ENCODE measurements at regions not wholly inside any gene's neighbourhood (a gene's known extent, or its start where the extent isn't known, plus 50 kb on each side); places are given as distances from the start of the nearest gene placed in this dataset.
A peak's percentile ranks its signal among the peaks of the same experiment; 100 is the strongest.

DNA sequence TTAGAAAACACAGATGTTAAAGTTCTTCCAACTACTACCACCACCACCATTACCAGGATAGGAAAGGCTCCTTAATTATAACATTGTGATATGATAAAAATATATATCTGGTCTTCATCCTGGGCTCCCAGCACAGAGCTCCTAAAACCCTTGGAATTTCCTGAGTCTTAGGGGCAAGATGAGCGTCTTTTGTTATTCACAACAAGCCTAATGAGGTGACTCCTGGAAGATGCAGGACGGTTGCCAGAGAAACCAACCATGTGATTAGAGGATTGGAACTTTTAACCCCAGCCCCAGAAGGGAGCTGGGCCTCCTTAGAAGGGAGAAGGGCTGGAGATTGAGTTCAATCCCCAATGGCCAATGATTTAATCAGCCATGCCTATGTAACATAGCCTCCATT is 148.0 kb upstream of the ADRA1B start:
- no peak for DNase-seq

DNA sequence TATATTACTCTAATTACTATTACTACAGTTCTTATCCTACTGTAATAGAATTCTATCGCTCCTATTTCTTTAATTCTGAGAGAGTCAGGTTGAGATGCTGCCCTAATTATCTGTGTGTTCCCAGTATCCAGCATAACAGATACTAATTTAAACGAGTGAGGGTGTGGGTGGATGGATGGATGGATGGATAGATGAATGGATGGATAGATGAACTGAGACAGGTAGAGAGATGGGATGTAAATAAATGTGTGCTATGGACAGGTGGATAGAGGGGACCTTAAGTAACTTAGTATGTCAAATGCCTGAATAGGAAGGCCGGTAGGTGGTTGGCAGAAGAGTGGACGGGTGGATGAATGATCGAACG is 143.6 kb upstream of the ADRA1B start:
- DNase-seq, result no peak

DNA sequence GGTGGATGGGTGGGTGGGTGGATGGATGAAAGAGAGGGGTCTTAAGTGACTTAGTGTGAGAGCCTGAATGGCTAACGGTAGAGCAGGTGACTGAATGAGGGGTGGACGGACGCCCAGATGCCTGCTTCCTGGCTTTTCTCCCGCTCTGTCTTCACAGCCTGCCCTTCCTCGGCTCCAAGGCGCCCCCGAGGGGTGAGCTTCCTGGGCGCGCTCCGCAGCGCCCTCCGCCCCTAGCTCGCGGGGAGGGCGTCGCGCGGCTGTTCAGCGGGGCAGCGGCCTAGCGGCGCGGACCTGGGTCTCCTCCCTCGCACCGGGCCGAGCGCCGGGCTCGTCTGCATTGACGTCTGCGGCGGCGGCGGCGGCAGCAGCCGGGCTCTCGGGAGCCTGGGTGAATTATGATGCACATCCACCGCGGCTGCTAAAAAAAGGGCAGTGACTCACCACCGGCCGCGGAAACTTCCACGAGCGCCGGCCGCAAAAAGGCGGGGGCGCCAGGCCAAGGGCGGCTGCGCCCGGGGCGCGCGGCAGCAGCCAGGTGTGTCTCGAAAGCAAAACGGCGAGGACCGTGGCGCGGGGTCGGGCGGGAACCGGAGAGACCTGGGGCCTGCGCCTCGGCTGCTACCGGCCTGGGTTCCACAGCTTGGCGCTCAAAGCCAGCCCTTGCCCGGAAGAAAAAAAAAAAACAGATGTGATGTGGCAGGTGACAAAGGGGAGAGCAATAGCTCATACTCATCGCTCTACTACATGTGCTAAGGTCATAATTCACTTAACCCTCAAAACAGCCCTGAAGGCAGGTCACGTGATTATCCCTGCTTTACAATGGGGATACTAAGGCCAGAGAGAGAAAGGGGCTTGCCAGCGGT is 143.0 kb upstream of the ADRA1B start:
- peak; percentile 65 to 79 for DNase-seq

DNA sequence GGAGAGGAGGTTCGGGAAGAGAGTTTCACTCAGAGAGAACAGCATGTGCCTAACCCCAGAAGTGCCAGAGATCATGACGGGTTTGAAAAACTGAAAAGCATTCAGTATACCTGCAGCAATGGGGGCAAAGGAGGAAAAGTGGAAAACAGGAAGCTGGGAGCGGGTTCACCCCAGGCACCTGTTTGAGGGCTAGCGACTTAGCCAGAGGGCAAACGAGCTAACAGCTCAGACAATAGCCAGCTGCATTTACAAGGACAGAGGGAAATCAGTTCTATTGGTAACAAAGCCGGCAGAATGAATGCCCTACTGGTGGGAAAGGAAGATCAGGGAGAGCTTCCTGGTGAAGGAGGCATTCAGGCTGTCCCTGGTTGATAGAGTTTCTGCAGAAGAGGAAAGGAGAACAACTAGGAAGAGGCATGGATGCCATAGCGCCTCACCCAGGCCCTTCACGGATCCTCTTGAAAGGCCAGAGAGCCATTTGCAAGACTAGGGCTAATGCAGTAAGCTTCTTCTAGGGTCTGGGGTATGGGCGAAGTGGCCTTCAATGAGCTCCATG is 141.7 kb upstream of the ADRA1B start:
- DNase-seq, result no peak

DNA sequence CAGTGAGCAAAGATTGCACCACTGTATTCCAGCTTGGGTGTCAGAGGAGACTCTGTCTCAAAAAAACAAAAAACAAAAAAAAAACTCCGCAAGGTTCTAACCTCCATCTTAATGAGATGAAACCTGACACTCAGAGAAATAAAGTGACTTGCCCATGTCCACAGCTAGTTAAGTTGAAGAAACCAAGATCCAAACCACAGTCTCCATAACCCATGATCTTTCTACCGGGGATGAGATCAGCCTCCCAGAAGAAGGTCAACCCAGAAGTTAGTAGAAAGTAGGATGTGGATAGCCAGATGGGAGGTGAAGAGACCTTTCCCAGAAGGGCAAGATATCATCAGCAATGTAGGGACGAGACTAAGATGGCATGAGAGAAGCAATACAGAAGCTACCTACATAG is 140.4 kb upstream of the ADRA1B start:
- DNase-seq, result no peak

DNA sequence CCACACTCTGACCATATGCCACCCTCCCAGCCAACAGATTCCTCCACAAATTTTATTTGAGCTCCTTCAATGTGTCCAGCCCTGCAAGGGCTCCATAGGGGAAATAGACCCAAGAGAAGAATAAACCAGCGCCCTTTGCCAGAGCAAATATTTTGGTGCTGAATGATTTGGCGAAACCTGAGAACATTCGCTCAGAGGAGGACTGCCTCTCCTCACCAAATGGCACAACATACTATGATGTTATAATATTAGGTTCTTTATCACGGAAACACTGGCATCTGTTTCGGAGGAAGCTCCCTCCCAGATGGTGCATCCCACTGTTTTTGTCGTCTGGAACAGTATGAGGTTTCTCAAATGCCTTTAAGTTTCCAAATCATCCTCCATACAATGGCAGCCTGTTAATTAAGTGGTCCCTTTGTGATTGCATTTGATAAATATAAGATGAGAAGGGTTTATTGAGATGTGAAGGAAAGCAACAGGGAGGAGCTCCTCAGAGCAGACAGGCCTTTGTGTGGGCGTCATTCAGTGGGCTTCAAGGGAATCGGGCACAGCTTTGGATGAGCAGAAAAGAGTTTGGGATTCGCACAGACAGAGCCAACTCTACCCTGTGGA is 139.1 kb upstream of the ADRA1B start:
- no peak for DNase-seq

DNA sequence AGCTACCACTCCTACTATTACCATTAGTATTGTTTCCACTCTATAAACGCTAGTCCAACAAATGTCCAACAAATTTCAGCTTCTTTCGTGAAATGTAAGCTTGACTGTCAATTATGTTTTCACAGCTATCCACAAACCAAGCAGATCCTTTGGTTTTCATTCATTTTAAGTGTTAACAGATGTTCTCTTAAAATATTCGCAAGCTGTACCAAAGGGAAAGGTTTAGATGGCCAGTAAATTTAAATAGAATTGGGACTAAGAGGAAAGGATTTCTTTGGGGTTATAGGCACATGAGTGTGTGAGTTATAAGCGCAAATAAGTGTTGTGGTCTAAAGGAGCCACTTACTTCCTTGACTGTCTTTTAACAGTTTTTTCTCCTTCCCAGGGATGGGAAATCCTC is 136.8 kb upstream of the ADRA1B start:
- no peak for DNase-seq

DNA sequence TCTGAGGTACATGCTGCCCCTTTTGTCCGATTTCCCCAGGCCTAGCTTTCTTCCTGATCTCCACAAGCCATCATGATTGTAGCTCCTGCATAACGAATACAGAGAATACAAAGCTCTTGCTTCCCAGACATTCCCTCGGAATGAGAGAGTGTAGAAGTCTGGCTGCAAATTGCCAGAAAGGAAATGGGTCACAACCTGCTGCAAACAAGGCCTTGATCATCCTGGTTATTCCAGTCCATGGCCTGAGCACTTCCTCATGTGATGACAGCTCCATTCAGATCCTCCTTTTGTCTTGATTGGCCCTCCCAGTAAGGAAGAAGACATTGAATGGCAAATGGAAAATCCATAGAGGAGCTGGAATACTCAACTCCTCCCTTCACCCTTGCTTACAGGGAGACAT is 136.0 kb upstream of the ADRA1B start:
- DNase-seq, result no peak

DNA sequence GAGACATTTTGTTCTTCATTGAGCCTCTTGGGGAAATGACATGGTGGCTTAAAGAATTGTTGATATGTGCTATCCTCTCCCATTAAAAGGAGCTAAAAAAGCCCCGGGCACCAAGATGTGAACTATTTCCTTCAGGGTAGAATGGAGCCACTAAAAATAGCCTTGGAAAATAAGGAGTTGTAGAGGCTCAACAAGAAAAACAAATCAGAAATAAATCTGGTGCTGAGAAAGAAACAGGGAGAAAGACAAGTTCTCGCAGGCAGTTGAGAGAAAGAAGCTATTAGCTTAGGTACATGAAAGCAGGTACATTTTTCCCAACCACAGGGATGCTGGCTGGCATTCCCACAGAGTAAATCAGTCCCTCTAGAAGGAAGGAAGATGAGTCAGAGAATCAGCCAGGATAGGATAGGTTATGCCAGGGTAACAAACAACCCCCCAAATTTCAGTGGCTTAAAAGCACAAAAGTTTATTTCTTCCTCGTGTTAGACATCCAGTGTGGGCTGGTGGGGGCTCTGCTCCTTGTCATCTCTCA is 134.6 kb upstream of the ADRA1B start:
- DNase-seq, result no peak

DNA sequence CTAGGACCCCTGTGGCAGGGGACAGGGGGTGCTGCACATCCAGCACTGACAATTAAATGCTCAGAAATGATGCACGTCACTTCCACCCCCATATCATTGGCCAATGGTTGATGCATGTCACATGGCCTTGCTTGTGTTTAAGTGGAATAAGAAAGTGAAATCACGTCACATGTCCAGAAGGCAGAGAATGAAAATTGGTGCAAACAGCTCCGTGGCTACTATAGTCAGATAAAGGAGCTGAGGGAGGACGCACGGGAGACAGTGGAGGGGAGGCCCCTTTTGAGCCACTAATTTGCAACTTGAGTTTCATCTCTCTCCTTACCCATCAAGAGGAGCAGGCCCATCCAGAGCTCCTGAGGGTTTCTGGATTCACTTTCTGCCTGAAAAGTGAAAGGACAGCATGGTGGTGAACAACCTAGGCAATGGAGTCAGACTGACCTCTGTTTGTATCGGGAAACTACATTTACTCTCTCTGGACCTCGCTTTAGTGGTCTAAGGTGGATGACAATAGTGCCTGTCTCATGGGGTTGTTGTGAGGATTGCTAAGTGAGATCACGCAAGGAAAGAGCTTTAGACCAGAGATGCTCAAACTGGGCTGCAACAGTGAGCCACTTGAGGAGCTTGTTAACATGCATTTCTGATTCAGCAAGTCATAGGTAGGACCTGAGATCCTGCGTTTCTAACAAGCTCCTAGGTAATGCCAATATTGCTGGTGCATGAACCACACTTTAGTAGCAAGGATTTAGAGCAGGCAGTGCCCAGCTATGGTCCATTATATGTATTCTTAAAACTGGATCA is 133.9 kb upstream of the ADRA1B start:
- DNase-seq, result no peak

DNA sequence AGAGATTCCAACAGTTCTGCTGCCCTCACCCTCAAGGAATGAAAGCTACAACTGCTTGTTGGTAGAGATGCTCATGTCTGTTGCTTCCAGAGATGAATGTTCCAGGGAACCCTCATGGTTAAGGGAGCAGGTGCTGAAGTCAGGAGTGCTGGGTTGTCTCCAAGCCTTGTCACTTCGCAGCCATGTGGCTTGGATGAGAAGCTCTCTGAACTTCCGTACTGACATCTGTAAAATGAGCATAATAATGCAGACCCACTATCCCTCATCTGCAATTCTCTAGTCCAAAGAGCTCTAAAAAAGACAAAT is 133.3 kb upstream of the ADRA1B start:
- no peak for DNase-seq

DNA sequence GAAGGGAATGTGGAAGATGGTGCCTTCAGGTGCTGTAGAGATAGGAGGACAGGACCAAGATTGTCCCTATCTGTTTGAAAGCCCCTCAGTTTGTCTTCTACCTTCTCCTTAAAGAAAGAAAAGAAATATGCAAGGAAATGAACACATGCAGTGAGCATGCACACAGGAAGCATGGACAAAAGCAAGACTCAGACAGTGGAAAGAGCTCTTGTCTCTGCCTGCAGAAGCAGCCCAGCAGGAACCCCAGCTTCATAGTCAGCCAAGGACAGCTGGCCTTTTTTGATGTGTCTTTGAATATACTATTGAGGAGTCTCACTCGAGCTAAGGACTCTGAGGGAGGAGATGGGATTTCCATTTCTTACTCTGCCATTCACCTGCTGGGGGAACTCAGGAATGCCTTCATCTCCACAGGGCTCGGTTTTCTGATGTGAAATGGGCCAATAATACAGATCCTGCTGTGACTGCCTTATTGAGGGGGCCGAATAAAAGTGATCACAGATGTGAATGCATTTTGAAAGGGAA is 132.5 kb upstream of the ADRA1B start:
- no peak for DNase-seq

DNA sequence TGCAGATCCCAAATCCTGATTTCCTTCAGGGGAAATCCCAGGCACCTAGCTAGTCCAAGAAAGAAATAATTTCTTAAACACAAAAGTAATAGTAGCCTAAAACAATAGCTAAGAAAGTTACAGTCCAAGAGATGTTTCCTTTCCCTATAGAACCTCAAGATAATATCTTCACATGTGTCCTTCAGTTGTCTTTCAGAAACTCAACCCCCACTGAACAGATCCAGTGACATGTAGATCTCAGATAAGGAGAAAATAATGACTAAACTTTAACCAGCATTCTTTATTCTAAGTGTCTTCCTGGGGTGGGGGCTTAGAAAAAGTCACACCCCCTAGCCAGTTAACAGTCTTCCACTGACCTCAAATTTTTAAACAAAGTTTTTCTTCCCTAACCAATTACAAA is 131.3 kb upstream of the ADRA1B start:
- DNase-seq, result no peak

DNA sequence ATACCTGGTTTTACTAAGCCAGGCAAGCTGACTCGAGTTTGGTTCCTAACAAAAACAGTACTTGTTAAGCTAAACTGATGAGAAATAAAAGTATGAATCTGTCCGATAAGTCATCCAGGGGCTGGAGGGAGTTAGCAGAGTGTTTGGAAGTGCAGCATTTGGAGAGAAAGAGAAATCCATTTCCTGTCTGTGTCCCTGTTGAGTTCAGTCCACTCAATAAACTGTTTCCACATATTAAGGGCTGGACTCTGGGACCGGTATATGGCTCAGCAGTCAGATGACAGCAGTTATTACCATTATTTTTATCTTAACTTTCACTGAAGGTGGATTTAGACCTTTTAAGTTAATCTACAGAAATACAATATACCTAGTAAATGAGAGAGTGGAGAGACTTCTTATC is 130.6 kb upstream of the ADRA1B start:
- DNase-seq, result no peak

DNA sequence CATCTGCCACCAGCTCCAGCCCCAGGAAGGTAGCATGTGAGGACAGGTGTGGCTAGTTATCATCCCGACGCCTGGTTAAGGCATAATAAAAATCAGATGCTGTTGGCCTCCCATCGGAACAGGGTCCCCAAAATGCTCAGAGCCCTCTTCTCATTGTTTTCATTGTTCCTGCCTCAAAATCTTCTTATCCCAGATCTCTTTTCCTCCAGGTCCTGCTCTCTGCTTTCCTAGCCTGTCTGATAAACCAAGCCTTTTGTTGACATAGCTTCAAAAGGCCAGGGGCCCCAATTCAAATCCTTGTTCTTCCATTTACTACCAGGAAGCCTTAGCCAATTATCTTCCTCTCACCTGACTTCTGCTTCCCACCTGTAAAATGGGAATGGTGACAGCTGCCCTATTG is 130.1 kb upstream of the ADRA1B start:
- DNase-seq, result no peak

DNA sequence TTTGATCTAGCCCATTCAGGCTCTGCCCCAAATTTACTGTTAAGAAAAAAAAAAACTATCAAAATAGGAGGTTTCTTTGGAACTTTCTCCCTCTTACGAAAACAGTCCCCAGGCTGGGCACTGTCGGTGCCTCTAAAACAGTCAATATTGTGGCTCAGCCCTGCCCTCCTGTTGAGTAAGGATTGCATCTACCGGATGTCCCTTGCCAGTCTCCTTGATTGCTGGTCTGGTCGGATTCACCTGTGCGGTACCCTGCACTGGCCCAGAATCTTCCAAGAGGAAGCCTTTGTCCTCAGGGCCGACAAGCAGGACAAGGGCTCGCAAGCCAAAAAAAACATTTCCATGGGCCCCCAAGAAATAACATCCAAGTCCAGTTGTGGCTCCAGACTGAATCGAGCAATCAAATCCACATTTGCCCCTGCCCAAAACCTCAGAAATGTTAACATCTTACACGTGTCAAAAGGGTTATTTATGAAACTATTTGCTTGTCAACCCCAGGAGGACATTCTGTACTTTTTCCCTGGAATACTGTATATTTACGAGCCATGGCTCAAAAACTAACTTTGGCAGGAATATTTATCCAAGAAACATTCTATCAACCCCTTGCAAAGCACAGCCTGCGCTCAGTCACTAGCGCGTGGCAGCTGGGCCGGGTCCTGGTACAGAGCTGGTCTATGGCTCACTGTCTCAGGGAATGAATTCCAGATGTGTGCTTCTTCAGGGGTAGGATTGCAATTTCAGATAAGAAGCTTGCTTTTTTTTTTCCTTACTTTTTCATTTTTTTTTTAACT is 129.2 kb upstream of the ADRA1B start:
- DNase-seq, result no peak

DNA sequence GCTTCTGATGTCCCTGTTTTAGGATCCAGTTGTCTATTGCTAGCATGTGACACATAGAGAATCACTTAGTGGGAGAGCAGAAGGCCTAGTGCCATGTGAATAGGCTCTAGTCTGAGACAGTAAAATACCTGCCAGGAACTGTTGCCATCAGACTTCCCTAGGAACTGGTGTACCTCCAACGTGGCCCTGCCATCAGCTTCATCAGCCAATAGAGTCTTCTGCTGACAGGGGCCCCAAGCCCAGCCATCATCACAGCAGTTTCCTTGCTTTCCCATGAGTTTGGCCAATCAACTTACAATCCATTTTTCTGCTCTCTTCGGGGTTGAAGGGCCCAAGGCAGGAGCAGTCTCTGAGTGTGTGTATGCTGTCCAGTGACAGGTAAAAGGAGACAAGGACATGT is 128.4 kb upstream of the ADRA1B start:
- DNase-seq, result no peak

DNA sequence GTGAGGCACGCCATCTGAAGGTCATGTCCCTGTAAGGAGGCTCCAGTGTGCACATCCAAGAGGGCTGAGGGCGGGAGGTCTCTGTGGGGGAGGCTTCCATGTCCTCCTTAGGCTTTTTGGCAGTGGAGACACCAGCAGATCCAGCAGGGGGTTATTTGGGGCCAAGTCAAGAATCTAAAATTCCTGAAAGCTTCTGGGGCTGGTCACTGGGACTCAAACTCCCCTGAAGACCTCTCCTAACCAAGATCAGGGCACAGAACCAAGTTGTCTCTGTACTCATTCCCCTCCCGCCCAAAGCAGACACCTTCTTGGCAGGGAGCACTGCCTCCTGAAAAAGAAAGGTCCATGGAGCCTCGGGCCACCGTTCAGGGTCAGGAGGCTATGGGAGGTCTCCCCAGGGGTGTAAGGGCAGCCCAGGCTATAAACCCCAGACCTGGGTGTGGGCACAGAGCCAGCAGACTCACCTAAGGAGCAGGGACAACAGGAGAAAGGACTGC is 127.4 kb upstream of the ADRA1B start:
- no peak for DNase-seq

DNA sequence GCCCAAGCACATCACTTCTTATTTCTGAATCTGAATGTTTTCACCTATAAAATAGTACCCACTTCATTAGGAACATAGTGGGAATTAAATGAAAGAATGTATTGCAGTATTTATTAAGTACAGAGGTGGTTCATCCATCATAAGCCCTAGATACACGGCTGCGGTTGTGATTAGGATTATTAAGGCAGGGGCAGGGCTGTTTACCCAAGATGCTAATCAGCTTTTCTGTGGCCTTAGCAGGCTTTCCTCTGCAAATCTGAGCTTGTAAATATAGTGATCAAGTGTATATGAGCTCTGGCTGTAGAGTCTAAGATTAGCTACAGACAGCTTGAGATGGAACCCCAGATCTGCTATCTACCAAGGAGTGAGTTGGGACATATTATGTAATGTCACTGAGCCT is 124.1 kb upstream of the ADRA1B start:
- no peak for DNase-seq

DNA sequence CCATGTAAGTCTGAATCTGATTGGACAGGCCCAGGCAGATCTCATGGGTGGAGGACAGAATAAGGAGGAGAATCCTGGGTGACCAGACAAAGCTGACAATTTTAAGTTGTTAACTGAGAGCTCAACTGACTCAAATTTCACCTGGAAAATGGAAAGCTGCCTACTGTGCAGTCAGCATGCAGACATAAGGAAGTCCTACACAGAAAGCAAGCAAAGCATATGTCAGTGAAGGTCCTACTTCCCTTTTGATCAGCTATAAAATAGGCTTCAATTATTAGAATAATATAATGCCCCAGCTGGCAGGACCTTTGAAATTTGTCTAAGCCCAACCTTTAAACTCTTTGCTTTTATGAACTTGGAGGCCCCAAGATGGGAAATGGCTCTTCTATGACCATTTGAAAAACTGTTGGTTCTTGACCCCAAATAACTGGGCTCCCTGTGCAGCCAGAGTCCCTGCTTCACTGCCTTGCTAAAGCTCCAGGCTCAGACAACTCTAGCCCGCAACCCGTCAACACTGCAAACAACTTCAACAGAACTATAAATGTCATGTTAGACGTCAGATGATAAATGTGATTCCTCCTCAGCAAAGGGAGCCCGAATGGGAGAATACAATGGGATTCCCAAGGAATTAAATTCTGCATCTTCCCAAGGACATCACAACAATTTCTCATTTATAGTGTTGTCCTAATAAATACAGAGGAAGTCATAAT is 118.9 kb upstream of the ADRA1B start:
- DNase-seq, result no peak

DNA sequence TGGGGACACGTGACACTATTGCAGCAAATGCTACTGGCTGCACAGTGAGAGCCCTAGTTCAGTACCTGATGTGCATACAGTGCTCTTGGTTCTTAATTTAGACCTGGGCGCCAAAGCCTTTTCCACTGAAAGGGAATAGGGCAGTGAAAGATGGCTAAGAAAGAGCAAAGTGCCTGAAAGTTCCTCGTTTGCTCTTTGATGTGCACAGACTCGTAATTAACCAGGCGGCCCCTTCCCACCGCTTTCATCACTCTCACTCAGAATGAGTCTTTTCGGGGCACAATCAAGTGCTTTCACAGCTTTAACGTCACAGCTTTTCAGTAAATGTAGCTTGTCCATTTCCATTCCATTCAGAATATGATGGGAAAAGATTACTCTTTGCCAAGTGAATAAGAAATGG is 116.6 kb upstream of the ADRA1B start:
- no peak for DNase-seq
